ENCODE measurements at regions not wholly inside any gene's neighbourhood (a gene's known extent, or its start where the extent isn't known, plus 50 kb on each side); places are given as distances from the start of the nearest gene placed in this dataset.

- no peak for DNase-seq (ENCODE audit: low read depth)
- H3K4me3 ChIP-seq (ENCODE audit: low read length) = no peak overlapping the region
- TF ChIP-seq, protein P1, sequence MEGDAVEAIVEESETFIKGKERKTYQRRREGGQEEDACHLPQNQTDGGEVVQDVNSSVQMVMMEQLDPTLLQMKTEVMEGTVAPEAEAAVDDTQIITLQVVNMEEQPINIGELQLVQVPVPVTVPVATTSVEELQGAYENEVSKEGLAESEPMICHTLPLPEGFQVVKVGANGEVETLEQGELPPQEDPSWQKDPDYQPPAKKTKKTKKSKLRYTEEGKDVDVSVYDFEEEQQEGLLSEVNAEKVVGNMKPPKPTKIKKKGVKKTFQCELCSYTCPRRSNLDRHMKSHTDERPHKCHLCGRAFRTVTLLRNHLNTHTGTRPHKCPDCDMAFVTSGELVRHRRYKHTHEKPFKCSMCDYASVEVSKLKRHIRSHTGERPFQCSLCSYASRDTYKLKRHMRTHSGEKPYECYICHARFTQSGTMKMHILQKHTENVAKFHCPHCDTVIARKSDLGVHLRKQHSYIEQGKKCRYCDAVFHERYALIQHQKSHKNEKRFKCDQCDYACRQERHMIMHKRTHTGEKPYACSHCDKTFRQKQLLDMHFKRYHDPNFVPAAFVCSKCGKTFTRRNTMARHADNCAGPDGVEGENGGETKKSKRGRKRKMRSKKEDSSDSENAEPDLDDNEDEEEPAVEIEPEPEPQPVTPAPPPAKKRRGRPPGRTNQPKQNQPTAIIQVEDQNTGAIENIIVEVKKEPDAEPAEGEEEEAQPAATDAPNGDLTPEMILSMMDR (IDR thresholded peaks at IDR 0.05; ENCODE audit: insufficient read depth, low read depth, low read length, missing control alignments) = no peak
Observed at GRCh38 chr13:37195621-37196020, 90.2 kb upstream of the CSNK1A1L start.

GRCh38 chr13:37194428-37194861 lies 89.0 kb upstream of the CSNK1A1L start:
- peak; percentile 90 for DNase-seq (ENCODE audit: low read depth)
- TF ChIP-seq, protein P1 (IDR thresholded peaks at IDR 0.05; ENCODE audit: insufficient read depth, low read depth, low read length, missing control alignments) = no peak
- no peak overlapping the region for H3K4me3 ChIP-seq (ENCODE audit: low read length)

DNA sequence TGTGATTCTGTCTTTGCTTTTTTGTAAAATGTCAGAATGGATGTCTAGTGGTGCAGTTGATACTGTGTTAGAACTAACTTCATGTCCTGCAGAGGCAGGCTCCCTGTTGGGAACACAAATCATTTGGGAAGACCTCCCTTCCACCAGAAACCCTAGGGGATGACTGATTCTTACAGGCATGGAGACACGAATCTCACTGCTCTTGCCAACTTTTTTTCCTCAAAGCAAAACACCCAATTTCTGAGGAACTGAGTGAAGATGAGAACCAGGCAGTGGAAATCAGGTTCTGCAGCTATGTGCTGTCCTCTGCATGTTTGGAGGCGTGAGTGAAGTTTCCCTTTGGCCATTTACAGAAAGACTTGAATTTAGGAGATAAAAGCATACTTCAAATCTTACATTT lies 87.5 kb upstream of the CSNK1A1L start:
- DNase-seq (ENCODE audit: low read depth) = peak; percentile 53
- TF ChIP-seq, protein P1 (IDR thresholded peaks at IDR 0.05; ENCODE audit: insufficient read depth, low read depth, low read length, missing control alignments) = no peak
- H3K4me3 ChIP-seq (ENCODE audit: low read length) = no peak overlapping the region

DNA sequence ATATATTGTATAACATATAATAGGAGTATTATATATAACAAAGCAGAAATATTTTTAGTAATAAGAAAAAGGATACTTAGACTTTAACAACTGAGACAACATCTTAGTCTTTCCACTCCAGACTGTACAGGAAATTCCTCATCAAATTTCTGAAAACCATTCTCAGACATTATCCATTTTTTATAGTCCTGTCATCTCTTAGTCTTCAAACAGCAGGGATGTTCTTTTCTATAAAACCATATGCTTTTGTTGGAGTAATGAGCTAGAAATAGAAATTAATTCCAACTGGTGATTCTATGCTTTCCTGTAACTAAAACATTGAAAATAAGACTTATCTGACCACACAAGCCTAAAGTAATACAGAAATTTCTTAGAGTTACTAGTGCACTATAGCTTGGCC lies 82.2 kb upstream of the CSNK1A1L start:
- no peak overlapping the region for H3K4me3 ChIP-seq (ENCODE audit: low read length)
- TF ChIP-seq, protein P1 (IDR thresholded peaks at IDR 0.05; ENCODE audit: insufficient read depth, low read depth, low read length, missing control alignments) = no peak
- no peak for DNase-seq (ENCODE audit: low read depth)

GRCh38 chr13:37187105-37187504 lies 81.6 kb upstream of the CSNK1A1L start:
- H3K4me3 ChIP-seq (ENCODE audit: low read length) = no peak overlapping the region
- TF ChIP-seq, protein P1 (IDR thresholded peaks at IDR 0.05; ENCODE audit: insufficient read depth, low read depth, low read length, missing control alignments) = no peak
- DNase-seq (ENCODE audit: low read depth) = peak; percentile 25

DNA sequence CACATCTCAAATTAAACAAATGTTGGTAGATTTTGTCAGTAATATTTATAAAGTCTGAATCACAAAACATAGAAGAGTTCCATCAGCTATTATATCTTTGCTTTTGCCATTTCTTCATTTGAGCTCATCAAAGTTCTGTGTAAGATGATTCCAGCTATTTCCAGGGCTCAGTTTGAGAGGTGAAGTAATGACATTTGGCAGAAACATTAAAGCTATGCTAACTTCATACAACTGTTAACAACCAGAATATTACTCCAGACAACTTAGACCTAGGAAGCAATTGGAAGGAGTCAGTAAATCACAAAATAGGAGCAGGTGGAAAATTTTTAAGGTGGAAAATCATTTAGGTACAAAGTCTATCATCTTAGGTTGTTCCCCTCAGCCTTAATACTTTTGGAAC lies 76.2 kb upstream of the CSNK1A1L start:
- DNase-seq (ENCODE audit: low read depth) = no peak
- no peak overlapping the region for H3K4me3 ChIP-seq (ENCODE audit: low read length)
- TF ChIP-seq, protein P1 (IDR thresholded peaks at IDR 0.05; ENCODE audit: insufficient read depth, low read depth, low read length, missing control alignments) = no peak

GRCh38 chr13:37179645-37180044 lies 74.2 kb upstream of the CSNK1A1L start:
- DNase-seq (ENCODE audit: low read depth) = peak; percentile 34
- TF ChIP-seq, protein P1 (IDR thresholded peaks at IDR 0.05; ENCODE audit: insufficient read depth, low read depth, low read length, missing control alignments) = no peak
- H3K4me3 ChIP-seq (ENCODE audit: low read length) = no peak overlapping the region

Measured in epithelial cell of esophagus (primary cell).